ENCODE measurements at regions not wholly inside any gene's neighbourhood (a gene's known extent, or its start where the extent isn't known, plus 50 kb on each side); places are given as distances from the start of the nearest gene placed in this dataset.

- TF ChIP-seq SOX6 (IDR thresholded peaks at IDR 0.05), result no peak
- no peak for TF ChIP-seq EZH2 (IDR thresholded peaks at IDR 0.05; ENCODE audit: borderline replicate concordance, low read depth, low read length)
- no peak for TF ChIP-seq CHAMP1 (IDR thresholded peaks at IDR 0.05)
- no peak for TF ChIP-seq ZBTB26 (CRISPR knock-in tag; IDR thresholded peaks at IDR 0.05)
Measured at GRCh38 chr13:94829185-94829836, 117.0 kb upstream of the SOX21 start.

Measured in K562 (cell line).